Activated naive CD8-positive, alpha-beta T cell treated with anti-CD3 and anti-CD28 coated beads for 36 hours (primary cell): ENCODE measurements at regions not wholly inside any gene's neighbourhood (a gene's known extent, or its start where the extent isn't known, plus 50 kb on each side); places are given as distances from the start of the nearest gene placed in this dataset.
"Not testable (repeated sequence)": the region's sequence is repeated elsewhere in the genome, so short reads cannot be mapped to it uniquely, and the experiment has no call there.

ENCODE experiments used
- DNase-seq: peaks from one replicate; pipeline ENCODE4 v3.0.0; 2021
- H3K27ac Mint-ChIP-seq: one replicate; pipeline ENCODE4 v1.8.0; 2022; ENCODE audit warnings: mild to moderate bottlenecking, moderate library complexity, mixed read lengths
- H3K27me3 Mint-ChIP-seq: one replicate; pipeline ENCODE4 v1.8.0; 2022; ENCODE audit warnings: mild to moderate bottlenecking, mixed read lengths
- H3K36me3 Mint-ChIP-seq: one replicate; pipeline ENCODE4 v1.8.0; 2021; ENCODE audit warnings: mild to moderate bottlenecking, mixed read lengths
- H3K4me1 Mint-ChIP-seq: one replicate; pipeline ENCODE4 v1.8.0; 2021; ENCODE audit warnings: mixed read lengths
- H3K4me3 Mint-ChIP-seq: one replicate; pipeline ENCODE4 v1.8.0; 2022; ENCODE audit warnings: mild to moderate bottlenecking, moderate library complexity, mixed read lengths
- H3K9me3 Mint-ChIP-seq: one replicate; pipeline ENCODE4 v1.8.0; 2022; ENCODE audit warnings: mixed read lengths

GRCh38 chrX:122890729-122891128 lies 293.3 kb upstream of the GRIA3 start:
- DNase-seq, result no peak
- Mint-ChIP-seq H3K27me3 (no peaks in the 10 kb centered on the region), H3K4me1 (no peaks in the 10 kb centered on the region), H3K9me3 (no peaks in the 10 kb centered on the region), H3K27ac (no peak overlapping the region), H3K4me3 (no peak overlapping the region), H3K36me3 (no peaks in the 10 kb centered on the region)

GRCh38 chrX:122906726-122907125 lies 277.4 kb upstream of the GRIA3 start:
- Mint-ChIP-seq H3K27me3 (no peaks in the 10 kb centered on the region), H3K27ac (no peak overlapping the region), H3K9me3 (peaks cover 5% of the 10 kb centered on the region), H3K4me3 (no peak overlapping the region), H3K36me3 (no peaks in the 10 kb centered on the region), H3K4me1 (no peaks in the 10 kb centered on the region)
- no peak for DNase-seq

- H3K27ac Mint-ChIP-seq, result no peak overlapping the region
- H3K4me1 Mint-ChIP-seq, result no peaks in the 10 kb centered on the region
- no peaks in the 10 kb centered on the region for H3K27me3 Mint-ChIP-seq
- H3K36me3 Mint-ChIP-seq, result no peaks in the 10 kb centered on the region
- no peak overlapping the region for H3K4me3 Mint-ChIP-seq
- peaks cover 4% of the 10 kb centered on the region for H3K9me3 Mint-ChIP-seq
- no peak for DNase-seq
Observed at GRCh38 chrX:122907375-122907774, 276.7 kb upstream of the GRIA3 start.

GRCh38 chrX:122910697-122911096 lies 273.4 kb upstream of the GRIA3 start:
- no peaks in the 10 kb centered on the region for H3K36me3 Mint-ChIP-seq
- no peak overlapping the region for H3K27ac Mint-ChIP-seq
- H3K9me3 Mint-ChIP-seq, result peaks cover 4% of the 10 kb centered on the region

GRCh38 chrX:122913134-122913533 lies 270.9 kb upstream of the GRIA3 start:
- H3K27ac Mint-ChIP-seq, result no peak overlapping the region

More at GRCh38 chrX:122910697-122911096, 273.4 kb upstream of the GRIA3 start:
- Mint-ChIP-seq H3K27me3 (no peaks in the 10 kb centered on the region), H3K4me3 (no peak overlapping the region), H3K4me1 (no peaks in the 10 kb centered on the region)
- DNase-seq, result no peak

GRCh38 chrX:122913764-122914163 lies 270.3 kb upstream of the GRIA3 start:
- Mint-ChIP-seq H3K27me3 (no peaks in the 10 kb centered on the region), H3K27ac (no peak overlapping the region), H3K36me3 (no peaks in the 10 kb centered on the region)

More at GRCh38 chrX:122913134-122913533, 270.9 kb upstream of the GRIA3 start:
- no peak for DNase-seq
- no peaks in the 10 kb centered on the region for H3K36me3 Mint-ChIP-seq
- H3K4me3 Mint-ChIP-seq, result no peak overlapping the region
- no peaks in the 10 kb centered on the region for H3K27me3 Mint-ChIP-seq
- peaks cover 4% of the 10 kb centered on the region for H3K9me3 Mint-ChIP-seq
- no peaks in the 10 kb centered on the region for H3K4me1 Mint-ChIP-seq

GRCh38 chrX:122914256-122914655 lies 269.8 kb upstream of the GRIA3 start:
- Mint-ChIP-seq H3K4me1 (no peaks in the 10 kb centered on the region), H3K36me3 (no peaks in the 10 kb centered on the region), H3K27me3 (no peaks in the 10 kb centered on the region), H3K4me3 (no peak overlapping the region), H3K9me3 (peaks cover 7% of the 10 kb centered on the region), H3K27ac (no peak overlapping the region)
- DNase-seq, result no peak

More at GRCh38 chrX:122913764-122914163, 270.3 kb upstream of the GRIA3 start:
- no peak overlapping the region for H3K4me3 Mint-ChIP-seq
- DNase-seq, result no peak
- no peaks in the 10 kb centered on the region for H3K4me1 Mint-ChIP-seq
- H3K9me3 Mint-ChIP-seq, result peaks cover 7% of the 10 kb centered on the region

GRCh38 chrX:122934131-122934530 lies 249.9 kb upstream of the GRIA3 start:
- Mint-ChIP-seq H3K27me3 (no peaks in the 10 kb centered on the region), H3K27ac (no peak overlapping the region), H3K36me3 (no peaks in the 10 kb centered on the region), H3K4me3 (no peak overlapping the region), H3K9me3 (no peaks in the 10 kb centered on the region), H3K4me1 (no peaks in the 10 kb centered on the region)
- no peak for DNase-seq

- Mint-ChIP-seq H3K36me3 (no peaks in the 10 kb centered on the region), H3K9me3 (peaks cover 1% of the 10 kb centered on the region), H3K27me3 (no peaks in the 10 kb centered on the region), H3K4me3 (no peak overlapping the region), H3K4me1 (no peaks in the 10 kb centered on the region), H3K27ac (no peak overlapping the region)
- DNase-seq, result no peak
Observed at GRCh38 chrX:122940199-122940598, 243.9 kb upstream of the GRIA3 start.

GRCh38 chrX:122941806-122942205 lies 242.3 kb upstream of the GRIA3 start:
- Mint-ChIP-seq H3K27me3 (no peaks in the 10 kb centered on the region), H3K27ac (no peak overlapping the region), H3K36me3 (no peaks in the 10 kb centered on the region), H3K4me1 (no peaks in the 10 kb centered on the region), H3K9me3 (peaks cover 2% of the 10 kb centered on the region), H3K4me3 (no peak overlapping the region)
- no peak for DNase-seq

GRCh38 chrX:122943918-122944317 lies 240.2 kb upstream of the GRIA3 start:
- no peak for DNase-seq
- H3K9me3 Mint-ChIP-seq, result peaks cover 2% of the 10 kb centered on the region
- H3K27ac Mint-ChIP-seq, result no peak overlapping the region
- no peak overlapping the region for H3K4me3 Mint-ChIP-seq
- H3K36me3 Mint-ChIP-seq, result no peaks in the 10 kb centered on the region
- no peaks in the 10 kb centered on the region for H3K27me3 Mint-ChIP-seq
- no peaks in the 10 kb centered on the region for H3K4me1 Mint-ChIP-seq

GRCh38 chrX:122945328-122945727 lies 238.8 kb upstream of the GRIA3 start:
- H3K4me1 Mint-ChIP-seq, result no peaks in the 10 kb centered on the region
- H3K9me3 Mint-ChIP-seq, result peaks cover 2% of the 10 kb centered on the region
- no peak for DNase-seq
- H3K27me3 Mint-ChIP-seq, result no peaks in the 10 kb centered on the region
- no peak overlapping the region for H3K4me3 Mint-ChIP-seq
- H3K36me3 Mint-ChIP-seq, result no peaks in the 10 kb centered on the region
- H3K27ac Mint-ChIP-seq, result no peak overlapping the region

- no peaks in the 10 kb centered on the region for H3K4me1 Mint-ChIP-seq
- no peaks in the 10 kb centered on the region for H3K27me3 Mint-ChIP-seq
- no peak for DNase-seq
- peaks cover 5% of the 10 kb centered on the region for H3K9me3 Mint-ChIP-seq
- no peak overlapping the region for H3K4me3 Mint-ChIP-seq
- no peaks in the 10 kb centered on the region for H3K36me3 Mint-ChIP-seq
- H3K27ac Mint-ChIP-seq, result no peak overlapping the region
Observed at GRCh38 chrX:122972604-122973003, 211.5 kb upstream of the GRIA3 start.

- no peaks in the 10 kb centered on the region for H3K27me3 Mint-ChIP-seq
- H3K9me3 Mint-ChIP-seq, result no peaks in the 10 kb centered on the region
- no peak overlapping the region for H3K27ac Mint-ChIP-seq
- H3K4me1 Mint-ChIP-seq, result no peaks in the 10 kb centered on the region
- no peaks in the 10 kb centered on the region for H3K36me3 Mint-ChIP-seq
- H3K4me3 Mint-ChIP-seq, result no peak overlapping the region
- DNase-seq, result no peak
Observed at GRCh38 chrX:122982521-122982920, 201.6 kb upstream of the GRIA3 start.

- not testable (repeated sequence) for H3K27me3 Mint-ChIP-seq, DNase-seq, H3K4me3 Mint-ChIP-seq, H3K9me3 Mint-ChIP-seq, H3K27ac Mint-ChIP-seq, H3K4me1 Mint-ChIP-seq, H3K36me3 Mint-ChIP-seq
Observed at GRCh38 chrX:123002844-123003243, 181.2 kb upstream of the GRIA3 start.

- DNase-seq, result no peak
- no peaks in the 10 kb centered on the region for H3K36me3 Mint-ChIP-seq
- H3K27ac Mint-ChIP-seq, result no peak overlapping the region
- H3K4me1 Mint-ChIP-seq, result no peaks in the 10 kb centered on the region
- no peak overlapping the region for H3K4me3 Mint-ChIP-seq
- no peaks in the 10 kb centered on the region for H3K27me3 Mint-ChIP-seq
- no peaks in the 10 kb centered on the region for H3K9me3 Mint-ChIP-seq
Observed at GRCh38 chrX:123013141-123013540, 170.9 kb upstream of the GRIA3 start.

GRCh38 chrX:123036401-123036800 lies 147.7 kb upstream of the GRIA3 start:
- Mint-ChIP-seq H3K36me3 (no peaks in the 10 kb centered on the region), H3K9me3 (no peaks in the 10 kb centered on the region), H3K27ac (no peak overlapping the region), H3K27me3 (no peaks in the 10 kb centered on the region), H3K4me3 (no peak overlapping the region), H3K4me1 (no peaks in the 10 kb centered on the region)
- no peak for DNase-seq
